Progenitor cell of endocrine pancreas (in vitro differentiated cells): ENCODE measurements at regions not wholly inside any gene's neighbourhood (a gene's known extent, or its start where the extent isn't known, plus 50 kb on each side); places are given as distances from the start of the nearest gene placed in this dataset.

Experiments used
- DNase-seq: peaks from one replicate; pipeline ENCODE4 v3.0.0; 2021; ENCODE audit warnings: low spot score; ENCODE audit not compliant: unreplicated experiment
- H3K27ac Mint-ChIP-seq: 2 replicates; pipeline ENCODE4 v1.8.0; 2021; ENCODE audit warnings: mild to moderate bottlenecking, moderate library complexity, mixed read lengths
- H3K27me3 Mint-ChIP-seq: 2 replicates; pipeline ENCODE4 v1.8.0; 2021; ENCODE audit warnings: mixed read lengths
- H3K36me3 Mint-ChIP-seq: 2 replicates; pipeline ENCODE4 v1.8.0; 2022; ENCODE audit warnings: mixed read lengths; ENCODE audit not compliant: insufficient read depth
- H3K4me1 Mint-ChIP-seq: 2 replicates; pipeline ENCODE4 v1.8.0; 2021; ENCODE audit warnings: low read depth, mixed read lengths
- H3K4me3 Mint-ChIP-seq: 2 replicates; pipeline ENCODE4 v1.8.0; 2021; ENCODE audit warnings: low read depth, mild to moderate bottlenecking, moderate library complexity, mixed read lengths
- H3K9me3 Mint-ChIP-seq: 2 replicates; pipeline ENCODE4 v1.8.0; 2021; ENCODE audit warnings: low read depth, mixed read lengths
- TF ChIP-seq, protein P1 (sequence below): fragments of 200-600 bp; sonication (generic); IDR thresholded peaks from one replicate; pipeline ENCODE4 v1.5.0; 2021; ENCODE audit warnings: antibody characterized with exemption, mild to moderate bottlenecking; ENCODE audit not compliant: unreplicated experiment

- H3K27ac Mint-ChIP-seq, result no peak overlapping the region
- DNase-seq, result no peak
- no peaks in the 10 kb centered on the region for H3K36me3 Mint-ChIP-seq
- H3K4me1 Mint-ChIP-seq, result peaks cover 21% of the 10 kb centered on the region
- no peak overlapping the region for H3K4me3 Mint-ChIP-seq
- TF ChIP-seq, protein P1, sequence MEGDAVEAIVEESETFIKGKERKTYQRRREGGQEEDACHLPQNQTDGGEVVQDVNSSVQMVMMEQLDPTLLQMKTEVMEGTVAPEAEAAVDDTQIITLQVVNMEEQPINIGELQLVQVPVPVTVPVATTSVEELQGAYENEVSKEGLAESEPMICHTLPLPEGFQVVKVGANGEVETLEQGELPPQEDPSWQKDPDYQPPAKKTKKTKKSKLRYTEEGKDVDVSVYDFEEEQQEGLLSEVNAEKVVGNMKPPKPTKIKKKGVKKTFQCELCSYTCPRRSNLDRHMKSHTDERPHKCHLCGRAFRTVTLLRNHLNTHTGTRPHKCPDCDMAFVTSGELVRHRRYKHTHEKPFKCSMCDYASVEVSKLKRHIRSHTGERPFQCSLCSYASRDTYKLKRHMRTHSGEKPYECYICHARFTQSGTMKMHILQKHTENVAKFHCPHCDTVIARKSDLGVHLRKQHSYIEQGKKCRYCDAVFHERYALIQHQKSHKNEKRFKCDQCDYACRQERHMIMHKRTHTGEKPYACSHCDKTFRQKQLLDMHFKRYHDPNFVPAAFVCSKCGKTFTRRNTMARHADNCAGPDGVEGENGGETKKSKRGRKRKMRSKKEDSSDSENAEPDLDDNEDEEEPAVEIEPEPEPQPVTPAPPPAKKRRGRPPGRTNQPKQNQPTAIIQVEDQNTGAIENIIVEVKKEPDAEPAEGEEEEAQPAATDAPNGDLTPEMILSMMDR, result no peak
- no peaks in the 10 kb centered on the region for H3K27me3 Mint-ChIP-seq
- no peaks in the 10 kb centered on the region for H3K9me3 Mint-ChIP-seq
These were observed 321.1 kb downstream of the STIM2 start for GRCh38 chr4:27181693-27182092.

- TF ChIP-seq, protein P1, result no peak
These were observed 321.6 kb downstream of the STIM2 start for GRCh38 chr4:27182211-27182610.

DNA sequence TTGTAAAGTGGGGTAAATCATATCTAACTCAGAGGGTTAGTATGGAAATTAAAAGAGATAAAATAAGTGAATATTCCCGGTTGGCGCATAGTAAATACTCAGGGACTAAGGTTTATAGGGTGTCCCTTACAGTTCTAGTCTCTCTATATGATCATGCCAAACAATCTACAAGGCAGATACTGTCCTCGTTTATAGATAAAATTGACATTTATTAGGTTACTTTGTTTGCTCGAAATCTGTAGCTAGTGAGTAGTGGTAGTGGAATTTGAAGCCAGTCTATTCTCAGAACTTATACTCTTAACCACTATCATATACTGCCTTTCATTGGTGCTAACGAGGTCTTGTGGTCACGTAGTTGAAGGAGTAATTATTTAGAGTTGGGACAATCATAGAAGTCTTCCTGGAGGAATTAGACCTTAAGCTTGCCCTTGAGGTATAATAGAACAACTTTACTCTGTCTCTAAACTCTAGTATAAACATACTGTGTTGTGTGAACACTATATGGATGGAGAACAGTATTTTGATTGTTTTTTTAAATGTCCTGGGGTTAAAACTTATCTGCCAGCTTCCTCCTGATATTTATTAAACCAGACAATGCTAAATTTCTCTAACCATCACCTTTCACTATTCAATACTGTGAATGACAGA lies 324.0 kb downstream of the STIM2 start:
- Mint-ChIP-seq H3K9me3 (no peaks in the 10 kb centered on the region), H3K27me3 (no peaks in the 10 kb centered on the region), H3K27ac (no peak overlapping the region), H3K36me3 (no peaks in the 10 kb centered on the region), H3K4me3 (no peak overlapping the region), H3K4me1 (peaks cover 9% of the 10 kb centered on the region)
- DNase-seq, result no peak
- TF ChIP-seq, protein P1, result no peak

More at GRCh38 chr4:27182211-27182610, 321.6 kb downstream of the STIM2 start:
- Mint-ChIP-seq H3K27me3 (no peaks in the 10 kb centered on the region), H3K9me3 (no peaks in the 10 kb centered on the region), H3K4me3 (no peak overlapping the region), H3K4me1 (peaks cover 20% of the 10 kb centered on the region), H3K27ac (no peak overlapping the region), H3K36me3 (no peaks in the 10 kb centered on the region)
- DNase-seq, result no peak

- Mint-ChIP-seq H3K27me3 (no peaks in the 10 kb centered on the region), H3K9me3 (no peaks in the 10 kb centered on the region), H3K4me1 (no peaks in the 10 kb centered on the region), H3K27ac (no peak overlapping the region), H3K4me3 (no peak overlapping the region), H3K36me3 (no peaks in the 10 kb centered on the region)
- DNase-seq, result no peak
- TF ChIP-seq, protein P1, result no peak
These were observed 326.1 kb downstream of the STIM2 start for GRCh38 chr4:27186710-27187109.

DNA sequence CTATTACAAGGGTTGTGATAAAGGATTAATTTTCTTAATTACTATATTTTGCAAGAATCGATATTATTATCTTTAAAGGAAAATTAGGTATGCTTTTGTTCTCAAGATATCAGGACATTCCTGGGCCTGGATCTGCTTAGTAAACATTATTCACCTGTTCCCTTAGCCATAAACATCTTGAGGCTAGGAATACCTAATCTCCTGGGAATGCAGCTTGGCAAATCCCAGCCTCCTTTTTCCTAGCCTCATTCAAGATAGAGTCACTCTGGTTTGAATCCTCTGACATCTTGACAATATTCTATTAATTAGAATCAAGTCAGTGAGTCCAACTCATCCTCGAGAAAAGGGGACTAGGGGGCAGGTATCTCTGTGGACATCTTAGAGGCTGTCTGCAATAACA lies 327.1 kb downstream of the STIM2 start:
- H3K4me3 Mint-ChIP-seq, result no peak overlapping the region
- no peaks in the 10 kb centered on the region for H3K27me3 Mint-ChIP-seq
- no peaks in the 10 kb centered on the region for H3K9me3 Mint-ChIP-seq
- TF ChIP-seq, protein P1, result no peak
- no peak overlapping the region for H3K27ac Mint-ChIP-seq
- no peaks in the 10 kb centered on the region for H3K4me1 Mint-ChIP-seq
- H3K36me3 Mint-ChIP-seq, result no peaks in the 10 kb centered on the region
- no peak for DNase-seq
